GM18858 (cell line): ENCODE measurements at regions not wholly inside any gene's neighbourhood (a gene's known extent, or its start where the extent isn't known, plus 50 kb on each side); places are given as distances from the start of the nearest gene placed in this dataset.

Experiments
- ATAC-seq: cut with Tn5 transposase; IDR thresholded peaks from one replicate; pipeline ENCODE4 v1.9.1; 2021; ENCODE audit not compliant: unreplicated experiment

DNA sequence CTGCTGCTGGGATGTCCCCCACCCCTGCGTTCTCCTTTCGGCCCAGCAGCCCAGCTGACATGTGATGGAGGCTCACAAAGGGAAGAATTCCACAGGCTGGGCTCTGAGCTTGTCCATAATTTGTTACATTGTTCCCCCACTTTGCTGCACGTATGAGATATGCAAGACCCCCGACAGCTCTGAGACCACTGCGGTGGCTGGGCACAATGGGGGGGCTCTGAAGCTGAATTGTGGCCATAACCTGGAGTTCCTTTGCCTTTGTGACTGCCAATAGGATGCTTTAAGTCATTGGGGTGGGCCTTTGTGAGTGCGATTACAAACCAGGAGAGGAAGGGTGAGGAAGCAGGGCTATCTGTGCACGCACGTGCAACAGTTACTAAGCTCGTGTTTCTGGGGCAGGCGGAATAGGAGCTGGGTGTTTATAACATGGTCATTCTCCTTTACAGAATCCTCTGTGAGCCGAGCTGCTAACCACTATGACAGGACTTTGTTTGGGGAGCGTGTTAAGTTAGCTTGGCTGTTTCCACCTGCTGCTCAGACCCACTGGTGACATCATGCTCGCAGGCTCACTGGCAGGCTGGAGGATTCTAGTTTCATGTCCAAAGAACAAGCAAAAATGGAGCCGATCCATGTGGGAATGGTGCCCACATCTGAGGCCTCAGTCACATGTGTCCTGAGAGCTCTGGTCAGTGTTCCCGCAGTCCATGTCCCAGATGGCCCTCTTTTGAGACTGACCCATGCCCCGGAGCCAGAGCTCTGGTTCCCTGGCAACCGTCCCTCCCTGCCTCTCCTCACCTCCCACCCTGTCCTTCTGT, 208.3 kb upstream of the SALL1 start:
- no peak for ATAC-seq

DNA sequence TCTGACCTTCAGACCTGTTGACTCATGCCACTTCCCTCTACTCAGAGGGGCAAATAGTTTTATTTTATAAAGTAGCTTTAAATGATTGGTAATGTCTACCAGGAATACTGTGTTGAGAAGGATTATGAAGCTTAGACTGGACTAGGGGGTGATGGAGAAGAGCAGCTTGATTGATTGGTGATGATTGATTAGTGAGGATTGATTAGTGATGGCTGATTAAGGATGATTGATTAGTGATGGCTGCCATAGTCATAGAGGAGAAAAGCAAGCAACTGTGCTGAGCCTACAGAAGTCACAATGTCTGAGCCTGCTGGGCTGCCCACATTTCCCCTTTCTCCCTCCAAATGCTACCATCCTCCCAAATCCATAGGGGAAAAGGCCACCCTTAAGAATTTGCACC, 206.8 kb upstream of the SALL1 start:
- ATAC-seq: no peak

GRCh38 chr16:51355875-51356274, 204.8 kb upstream of the SALL1 start:
- ATAC-seq: no peak

- ATAC-seq: no peak
Measured at GRCh38 chr16:51355195-51355594, 204.1 kb upstream of the SALL1 start.

GRCh38 chr16:51353055-51353454, 202.0 kb upstream of the SALL1 start:
- no peak for ATAC-seq

DNA sequence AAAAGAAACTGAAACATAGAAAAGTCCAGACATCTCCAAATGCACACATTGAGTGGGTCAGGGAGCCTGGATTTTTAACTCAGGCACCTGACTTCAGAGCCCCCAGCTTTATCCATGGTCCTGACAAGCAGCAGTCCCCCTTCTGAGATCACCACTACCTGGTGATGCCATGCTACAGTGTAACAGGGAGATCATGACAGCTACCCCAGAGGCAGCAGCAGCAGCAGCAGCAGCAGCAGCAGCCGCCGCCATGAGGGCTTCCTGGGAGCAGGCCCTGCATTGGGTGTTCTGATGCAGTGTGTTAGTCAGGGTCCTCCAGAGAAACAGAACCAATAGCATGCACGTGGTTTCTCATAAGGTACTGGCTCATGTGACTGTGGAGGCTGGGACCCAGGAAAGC, 198.6 kb upstream of the SALL1 start:
- no peak for ATAC-seq

DNA sequence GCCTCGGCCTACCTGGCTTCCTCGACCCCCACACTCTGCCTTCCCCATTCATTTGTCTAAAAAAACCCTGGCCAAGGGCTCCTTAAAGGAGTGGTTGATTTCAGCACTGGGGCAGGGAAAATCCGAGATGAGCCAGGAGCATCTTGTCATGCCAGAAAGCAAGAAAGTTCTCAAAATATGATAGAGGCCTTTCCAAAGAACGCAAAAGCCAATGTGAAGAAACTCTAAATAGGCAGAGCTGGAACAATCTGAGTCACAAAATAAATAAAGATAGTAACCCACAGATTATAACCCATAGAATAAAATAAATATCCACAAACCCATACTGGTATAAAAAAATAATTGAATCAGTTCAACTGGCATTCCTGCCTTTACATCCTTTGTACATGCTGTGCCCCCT, 192.3 kb upstream of the SALL1 start:
- no peak for ATAC-seq

- ATAC-seq: no peak
Measured at GRCh38 chr16:51341204-51341603, 190.1 kb upstream of the SALL1 start.

- ATAC-seq: no peak
Measured at GRCh38 chr16:51337662-51338061, 186.6 kb upstream of the SALL1 start.

GRCh38 chr16:51328733-51329132, 177.7 kb upstream of the SALL1 start:
- no peak for ATAC-seq

DNA sequence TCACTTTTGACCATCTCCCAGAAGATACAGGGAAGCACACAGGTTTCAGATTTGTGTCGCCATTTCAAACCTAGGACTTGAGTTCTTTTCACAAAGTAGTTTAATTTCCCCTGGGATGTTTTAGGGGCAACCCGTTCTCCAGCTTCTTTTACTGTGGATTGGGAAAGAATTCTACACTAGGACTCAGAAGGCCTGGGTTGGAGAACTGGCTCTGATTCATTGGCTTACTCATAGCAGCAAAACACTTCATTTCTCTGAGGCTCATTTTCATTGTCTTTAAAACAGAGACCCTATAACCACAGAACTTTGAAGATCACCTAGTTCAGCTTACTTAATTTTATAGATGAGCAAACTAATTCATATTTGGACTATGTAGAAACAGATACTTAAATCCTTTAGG, 175.9 kb upstream of the SALL1 start:
- no peak for ATAC-seq

- ATAC-seq: no peak
Measured at GRCh38 chr16:51326131-51326856, 175.2 kb upstream of the SALL1 start.

DNA sequence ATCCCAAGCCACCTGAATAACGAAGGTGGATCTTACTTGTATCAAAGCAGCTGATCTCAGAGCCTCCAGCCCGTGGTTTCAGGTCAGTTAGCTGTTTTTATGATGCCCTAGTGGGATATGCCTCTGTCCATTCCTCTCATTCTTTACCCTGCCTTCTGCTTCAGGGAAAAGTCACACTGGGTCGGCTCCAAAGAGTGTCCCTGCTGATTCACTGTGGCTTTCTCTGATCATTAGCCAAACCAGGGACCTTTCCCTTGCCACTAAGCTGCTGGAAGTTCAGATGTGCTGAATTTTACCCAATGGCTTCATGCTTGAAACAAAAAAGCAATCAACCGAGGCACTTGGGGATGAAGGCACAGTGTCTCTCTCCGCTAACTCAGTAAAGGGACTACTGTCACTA, 170.2 kb upstream of the SALL1 start:
- no peak for ATAC-seq

GRCh38 chr16:51317575-51317974, 166.5 kb upstream of the SALL1 start:
- no peak for ATAC-seq

DNA sequence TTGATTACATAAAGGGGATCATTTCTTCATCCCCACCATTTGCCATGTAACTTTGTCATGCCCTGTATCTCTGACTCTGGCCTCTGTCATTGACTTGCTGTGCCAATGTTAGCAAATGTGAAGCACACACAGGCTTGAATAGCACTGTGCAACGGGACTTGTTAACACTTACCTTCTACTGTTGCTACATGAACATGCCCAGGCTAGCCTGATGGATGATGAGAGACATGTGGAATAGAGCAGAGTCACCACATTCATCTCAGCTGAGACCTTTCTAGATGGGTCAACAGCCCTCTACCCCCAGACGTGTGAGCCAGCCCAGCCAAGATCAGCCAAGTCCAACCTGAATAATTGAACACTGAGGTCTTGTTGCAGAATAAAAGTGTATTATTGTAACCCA, 162.1 kb upstream of the SALL1 start:
- ATAC-seq: no peak

DNA sequence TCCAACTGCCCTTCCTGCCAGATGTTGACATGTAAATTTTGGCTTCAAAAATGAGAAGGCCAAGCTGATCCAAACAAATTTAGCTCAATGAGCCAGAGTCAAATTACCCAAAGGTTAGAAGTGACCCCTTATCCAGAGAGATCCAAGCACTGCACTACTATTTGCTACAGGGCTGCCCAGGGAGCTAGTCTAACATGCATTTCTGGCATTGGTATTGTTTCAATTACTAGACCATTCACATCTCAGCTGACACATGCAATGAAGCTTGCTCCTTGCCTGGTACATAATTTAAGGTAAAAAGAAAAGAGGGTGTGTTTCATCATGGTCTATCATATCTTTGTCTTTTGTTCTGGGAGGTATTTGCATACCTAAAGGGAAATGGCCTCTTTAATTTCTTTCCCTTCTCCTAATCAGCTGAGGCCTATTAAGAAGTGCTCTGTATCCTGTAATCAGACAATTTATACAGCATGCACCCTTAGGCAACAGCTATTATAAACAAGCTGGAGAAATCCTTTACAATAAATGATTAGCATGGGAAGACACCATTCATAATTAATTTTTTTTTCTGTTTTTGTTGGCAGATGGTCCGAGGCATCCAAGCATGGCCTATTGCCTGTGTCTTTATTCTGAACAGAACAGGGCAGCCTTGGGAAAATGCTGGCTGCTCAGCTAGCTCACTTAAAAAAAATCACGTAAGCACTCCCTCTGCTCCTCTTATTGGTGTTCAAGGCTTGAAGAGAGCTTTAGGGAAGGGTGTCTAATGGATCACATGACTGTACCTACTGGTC, 161.5 kb upstream of the SALL1 start:
- ATAC-seq: no peak

- ATAC-seq: no peak
Measured at GRCh38 chr16:51310159-51310558, 159.1 kb upstream of the SALL1 start.

DNA sequence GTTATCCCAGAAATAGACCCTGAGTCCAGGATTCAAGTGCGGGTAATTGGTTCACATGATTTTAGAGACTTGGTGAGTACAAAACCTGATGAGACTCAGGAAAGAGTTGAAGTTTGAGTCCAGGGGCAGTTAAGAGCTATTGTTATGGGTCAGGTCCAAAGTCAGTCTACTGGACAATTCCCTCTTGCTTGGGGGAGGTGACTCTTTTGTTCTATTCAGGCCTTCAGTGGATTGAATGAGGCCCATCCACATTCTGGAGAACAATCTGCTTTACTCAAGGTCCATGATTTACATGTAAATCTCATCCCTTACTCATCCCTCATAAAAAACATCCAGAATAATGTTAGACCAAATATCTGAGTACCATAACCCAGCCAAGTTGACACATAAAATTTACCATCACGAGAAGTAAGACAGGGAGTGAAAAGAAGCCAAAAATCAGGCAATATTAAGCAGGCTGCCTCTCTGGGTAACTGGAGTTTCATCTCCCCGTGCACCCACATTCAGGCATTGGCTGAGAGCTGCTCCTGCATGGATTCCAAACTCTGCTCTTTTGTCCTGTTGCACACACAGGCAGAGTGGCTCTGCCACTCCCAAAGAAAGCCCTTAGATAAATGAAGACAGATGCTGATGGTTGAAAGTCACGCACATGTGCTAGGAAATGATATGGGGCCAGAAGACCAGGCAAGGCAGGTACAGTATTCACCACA, 156.0 kb upstream of the SALL1 start:
- ATAC-seq: no peak

DNA sequence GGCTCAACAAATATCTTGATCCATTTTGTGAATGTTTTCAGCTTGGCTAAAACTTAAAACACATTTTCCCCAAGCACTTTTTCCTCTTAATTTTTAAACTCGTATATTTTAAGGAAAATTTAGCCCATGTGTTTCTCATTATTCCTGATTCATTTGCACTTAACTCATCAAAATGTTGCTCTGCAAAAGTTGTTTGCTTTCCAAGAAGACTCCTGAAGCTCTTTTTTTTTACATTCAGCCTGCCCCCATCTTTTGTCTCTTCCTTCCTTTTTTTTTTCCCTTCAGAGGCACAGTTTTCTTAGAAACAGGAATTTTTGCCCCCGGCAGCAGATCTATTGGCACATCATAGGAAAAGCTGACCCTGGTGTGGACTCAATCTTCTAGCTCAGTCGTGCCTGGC, 155.0 kb upstream of the SALL1 start:
- no peak for ATAC-seq

DNA sequence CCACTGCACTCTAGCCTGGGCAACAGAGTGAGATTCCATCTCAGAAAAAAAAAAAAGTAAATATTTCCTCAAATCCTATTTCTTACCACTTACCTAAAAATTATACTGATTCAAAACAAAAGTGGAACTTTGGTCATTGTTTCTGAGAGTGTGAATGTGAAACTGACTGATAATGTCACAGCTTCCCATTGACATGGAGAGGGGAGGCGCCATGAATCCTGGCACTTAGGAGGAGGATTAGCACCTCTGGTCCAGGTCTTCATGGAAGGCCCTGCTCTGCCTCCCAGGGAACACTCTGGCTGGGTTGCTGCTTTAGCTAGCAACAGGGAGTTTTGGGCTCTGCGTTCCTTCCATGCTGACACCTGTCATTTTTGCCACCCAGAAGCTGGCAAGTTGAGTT, 154.3 kb upstream of the SALL1 start:
- ATAC-seq: no peak

- ATAC-seq: no peak
Measured at GRCh38 chr16:51302042-51302441, 151.0 kb upstream of the SALL1 start.
